LoVo (cell line): ENCODE measurements at regions not wholly inside any gene's neighbourhood (a gene's known extent, or its start where the extent isn't known, plus 50 kb on each side); places are given as distances from the start of the nearest gene placed in this dataset.
A peak's percentile ranks its signal among the peaks of the same experiment; 100 is the strongest.

Experiments used
- DNase-seq: peaks from one replicate; pipeline ENCODE4 v3.0.0-alpha.2; 2016; ENCODE audit warnings: low spot score

- no peak for DNase-seq
Observed at GRCh38 chr21:35843911-35844667, 216.2 kb downstream of the SETD4 start.

GRCh38 chr21:35840949-35841348, 219.4 kb downstream of the SETD4 start:
- no peak for DNase-seq

- DNase-seq = peak; percentile 69
Observed at GRCh38 chr21:35840197-35840799, 220.0 kb downstream of the SETD4 start.

- DNase-seq = no peak
Observed at GRCh38 chr21:35838987-35839763, 221.2 kb downstream of the SETD4 start.

GRCh38 chr21:35838350-35838749, 222.0 kb downstream of the SETD4 start:
- no peak for DNase-seq

- DNase-seq = no peak
Observed at GRCh38 chr21:35833991-35834390, 226.3 kb downstream of the SETD4 start.

GRCh38 chr21:35833388-35833787, 226.9 kb downstream of the SETD4 start:
- DNase-seq = no peak

GRCh38 chr21:35831230-35831629, 229.1 kb downstream of the SETD4 start:
- no peak for DNase-seq

GRCh38 chr21:35829067-35829466, 231.3 kb downstream of the SETD4 start:
- no peak for DNase-seq

GRCh38 chr21:35828161-35828560, 232.2 kb downstream of the SETD4 start:
- no peak for DNase-seq

GRCh38 chr21:35827004-35827403, 233.3 kb downstream of the SETD4 start:
- no peak for DNase-seq

GRCh38 chr21:35825370-35826353, 234.7 kb downstream of the SETD4 start:
- DNase-seq = no peak

- no peak for DNase-seq
Observed at GRCh38 chr21:35824136-35824535, 236.2 kb downstream of the SETD4 start.

- no peak for DNase-seq
Observed at GRCh38 chr21:35819134-35819533, 241.2 kb downstream of the SETD4 start.

- DNase-seq = no peak
Observed at GRCh38 chr21:35818597-35818996, 241.7 kb downstream of the SETD4 start.

GRCh38 chr21:35814858-35815619, 245.3 kb downstream of the SETD4 start:
- no peak for DNase-seq

- no peak for DNase-seq
Observed at GRCh38 chr21:35812679-35813078, 247.6 kb downstream of the SETD4 start.

GRCh38 chr21:35811191-35811806, 249.0 kb downstream of the SETD4 start:
- no peak for DNase-seq

GRCh38 chr21:35810431-35810970, 249.8 kb downstream of the SETD4 start:
- DNase-seq = no peak

GRCh38 chr21:35801391-35801790, 258.9 kb downstream of the SETD4 start:
- no peak for DNase-seq
